COLO829 (cell line): ENCODE measurements at regions not wholly inside any gene's neighbourhood (a gene's known extent, or its start where the extent isn't known, plus 50 kb on each side); places are given as distances from the start of the nearest gene placed in this dataset.

Experiments
- DNase-seq: peaks from one replicate; pipeline ENCODE4 v3.0.0; 2012; ENCODE audit warnings: low spot score

DNA sequence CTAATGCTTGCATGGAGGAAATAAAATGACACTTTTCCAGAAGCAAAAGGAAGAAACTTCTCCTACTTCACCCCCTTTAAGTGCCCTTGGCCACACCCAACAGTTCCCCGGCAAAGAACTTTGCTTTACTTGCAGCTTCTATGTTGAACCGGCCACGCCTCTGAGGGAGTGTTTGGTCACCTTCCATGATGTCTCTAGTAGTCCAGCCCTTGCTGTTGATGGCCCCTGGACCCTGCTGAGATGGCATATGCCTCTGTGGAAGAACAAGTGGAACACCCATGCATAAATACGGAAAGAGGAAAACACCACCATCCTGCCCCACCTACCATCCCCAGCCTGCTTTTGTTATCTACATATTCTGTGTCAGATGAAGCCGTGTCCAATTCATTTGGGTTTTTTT lies 218.3 kb upstream of the POU3F3 start:
- no peak for DNase-seq

DNA sequence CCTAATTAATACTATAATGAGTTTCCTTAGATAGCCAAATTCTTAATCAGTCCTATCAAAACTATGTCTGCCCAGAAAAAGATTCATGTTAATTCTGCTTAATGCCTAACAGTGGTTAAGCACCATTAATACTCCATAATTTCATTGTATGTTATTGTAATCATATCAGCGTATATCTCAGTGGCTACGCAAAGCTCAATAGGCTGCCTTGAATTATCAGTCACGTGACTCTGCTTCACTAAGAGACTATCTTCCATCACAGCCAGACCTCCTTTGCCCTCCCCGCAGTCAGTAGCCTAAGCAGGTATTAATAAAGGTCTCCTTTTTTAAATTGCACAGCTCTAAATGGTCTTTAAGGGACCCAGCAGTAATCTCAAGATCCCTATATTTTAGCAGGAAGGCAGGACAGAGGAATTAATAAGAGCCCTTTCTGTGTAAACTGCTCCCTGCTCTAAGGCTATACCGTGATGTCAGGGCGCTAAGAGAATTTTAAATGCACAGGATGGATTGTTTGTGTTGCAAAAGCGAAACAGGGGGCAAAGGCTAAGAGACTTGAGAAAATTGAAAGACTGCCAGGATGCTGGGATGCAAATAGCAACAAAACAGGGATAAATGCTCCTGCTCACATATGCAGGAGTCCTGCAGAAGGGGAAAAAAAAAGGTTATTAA lies 215.6 kb upstream of the POU3F3 start:
- DNase-seq = no peak

DNA sequence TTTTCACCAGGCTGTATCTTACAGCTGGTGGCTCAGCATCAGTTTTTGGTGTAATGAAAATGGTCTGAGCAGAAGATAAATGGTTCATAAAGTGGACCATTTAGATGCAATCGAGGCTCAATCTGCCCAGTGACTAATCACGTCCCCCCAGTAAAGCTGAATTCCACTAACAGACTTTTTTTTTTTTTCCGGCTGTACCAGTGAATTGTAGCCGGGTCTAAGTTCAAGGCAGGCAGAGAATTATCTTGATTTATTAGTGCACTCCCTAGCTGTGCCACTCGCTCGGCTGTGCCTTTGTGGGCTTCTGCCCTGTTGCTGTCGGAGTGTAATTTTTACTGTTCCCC lies 215.1 kb upstream of the POU3F3 start:
- DNase-seq = no peak

DNA sequence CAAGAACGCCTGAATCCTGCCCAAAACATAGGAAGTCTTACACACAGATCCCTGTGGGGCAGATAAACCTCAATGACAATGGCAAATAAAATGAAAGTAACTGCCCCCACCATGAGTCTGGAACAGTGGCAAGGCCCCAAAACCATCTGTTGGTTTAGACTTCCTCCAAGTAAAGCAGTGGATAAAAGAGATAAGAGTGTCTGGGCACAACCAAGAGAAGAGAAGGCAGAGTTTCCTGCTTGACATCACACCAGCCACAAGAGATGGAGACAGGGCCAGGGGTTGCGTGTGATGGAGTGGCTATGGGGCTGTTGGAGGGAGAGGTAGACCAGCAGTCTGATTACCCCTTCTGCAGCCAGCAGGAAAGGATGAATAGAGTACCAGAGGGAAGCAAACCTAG lies 212.1 kb upstream of the POU3F3 start:
- no peak for DNase-seq

- no peak for DNase-seq
These were observed 205.5 kb upstream of the POU3F3 start for GRCh38 chr2:104648376-104648775.

DNA sequence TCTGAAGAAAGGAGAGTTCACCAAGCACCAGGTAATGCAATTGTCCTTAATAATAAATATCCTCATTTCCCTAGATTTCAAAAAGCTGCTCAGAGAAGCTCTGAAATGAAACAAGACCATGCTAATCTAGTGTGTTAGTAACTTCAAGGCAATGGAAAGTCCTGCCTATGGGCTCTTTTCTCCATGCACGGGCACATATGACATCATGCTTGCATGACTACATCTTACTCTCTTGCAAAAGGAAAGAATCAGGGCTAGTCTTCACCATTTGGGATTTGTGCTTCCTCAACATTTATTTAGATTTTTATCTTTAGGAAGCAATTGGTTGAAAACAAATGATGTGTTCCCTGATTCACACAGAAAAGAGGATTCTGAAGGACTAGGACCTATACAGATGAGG lies 204.0 kb upstream of the POU3F3 start:
- no peak for DNase-seq

- DNase-seq = no peak
These were observed 203.4 kb upstream of the POU3F3 start for GRCh38 chr2:104650405-104650996.

- no peak for DNase-seq
These were observed 199.1 kb upstream of the POU3F3 start for GRCh38 chr2:104654811-104655210.

GRCh38 chr2:104656571-104657163 lies 197.2 kb upstream of the POU3F3 start:
- DNase-seq = peak; percentile 44

DNA sequence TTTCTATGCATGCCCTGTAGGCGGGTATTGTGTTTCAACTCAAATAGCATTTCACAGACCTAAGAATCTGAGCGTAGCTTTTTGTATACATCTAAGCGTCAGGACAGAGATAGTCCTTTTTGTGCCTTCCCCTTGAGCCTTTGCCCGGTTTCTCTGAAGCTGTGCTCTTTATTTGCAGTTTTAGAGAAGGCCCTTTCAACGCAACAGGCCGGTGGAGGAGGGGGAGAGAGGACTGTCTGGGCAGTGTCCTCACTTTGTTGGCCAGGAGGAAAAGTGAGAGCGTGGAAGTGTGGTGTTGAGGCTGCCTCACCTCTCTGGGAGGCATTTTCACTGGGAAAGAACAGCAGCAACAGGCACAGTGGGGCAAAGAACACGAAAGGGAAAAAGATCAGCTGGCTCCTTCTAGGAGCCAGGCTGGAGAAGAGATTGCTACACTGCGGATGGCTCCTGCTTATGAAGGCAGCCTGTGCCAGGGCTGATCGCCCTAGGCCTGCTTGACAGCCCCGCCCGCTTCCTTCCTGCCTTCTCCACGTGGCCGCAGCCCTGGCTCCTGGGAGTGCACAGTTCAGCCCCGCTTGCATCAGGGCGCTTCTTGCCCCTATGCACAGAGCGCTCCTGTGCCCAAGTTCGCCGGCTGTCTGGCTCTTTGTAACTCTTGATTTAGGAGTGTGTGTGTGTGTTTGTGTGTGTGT lies 195.6 kb upstream of the POU3F3 start:
- peak; percentile 34 for DNase-seq

- DNase-seq = no peak
These were observed 194.9 kb upstream of the POU3F3 start for GRCh38 chr2:104658904-104659591.

GRCh38 chr2:104660991-104661390 lies 192.9 kb upstream of the POU3F3 start:
- no peak for DNase-seq

DNA sequence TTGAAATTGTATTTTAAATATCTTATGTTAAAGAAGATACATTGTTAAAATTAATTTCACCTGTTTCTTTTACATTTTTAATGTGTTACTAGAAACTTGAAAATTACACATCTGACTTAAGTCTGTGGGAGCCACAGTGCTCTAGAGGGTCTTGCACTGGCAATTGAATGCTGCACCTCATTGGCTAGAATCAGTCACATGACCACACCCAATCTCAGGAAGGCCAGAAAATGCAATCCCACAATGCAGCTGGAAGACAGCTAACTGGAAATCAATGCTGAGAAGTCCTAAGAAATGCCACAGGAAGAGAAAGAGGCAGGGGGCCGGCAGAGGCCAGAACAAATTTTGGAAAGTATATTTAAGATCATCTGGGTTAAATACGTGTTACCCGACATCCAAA lies 189.2 kb upstream of the POU3F3 start:
- no peak for DNase-seq

DNA sequence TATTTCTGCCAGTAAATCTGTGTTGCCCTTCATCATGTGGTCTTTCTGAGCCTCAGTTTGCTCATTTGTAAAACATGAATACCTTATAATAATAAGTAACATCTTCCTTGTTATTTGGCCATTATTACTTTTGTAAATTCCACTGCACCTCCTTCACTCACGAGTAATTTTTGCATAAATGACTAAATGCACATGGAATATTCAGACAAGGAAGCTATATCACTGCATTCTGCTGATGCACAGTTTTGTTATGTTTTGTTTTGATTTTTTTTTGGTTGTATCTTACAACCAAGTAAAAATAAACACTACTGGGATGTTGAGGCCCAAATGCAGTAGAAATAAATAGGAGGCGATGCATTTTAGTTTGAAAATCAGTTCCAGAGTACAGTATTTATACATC lies 185.3 kb upstream of the POU3F3 start:
- DNase-seq = no peak

DNA sequence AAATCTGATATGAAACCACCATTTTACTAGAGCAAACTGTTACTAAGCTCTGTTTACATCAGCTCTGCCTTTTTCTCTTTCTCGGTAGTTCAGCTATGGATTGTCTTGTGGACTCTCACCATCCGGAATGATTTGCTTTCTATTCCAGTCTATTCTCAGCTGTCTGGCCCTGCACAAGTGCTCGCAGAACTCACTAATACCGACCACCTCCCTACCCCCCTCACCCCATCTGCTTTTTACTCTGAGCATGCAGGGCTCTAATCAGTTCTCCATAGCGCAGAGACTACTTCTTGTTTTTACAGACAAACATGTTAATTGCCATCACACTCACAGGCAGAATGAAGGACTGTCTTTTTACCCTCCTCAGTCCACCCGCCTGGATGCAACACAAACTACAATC lies 180.7 kb upstream of the POU3F3 start:
- DNase-seq = no peak

DNA sequence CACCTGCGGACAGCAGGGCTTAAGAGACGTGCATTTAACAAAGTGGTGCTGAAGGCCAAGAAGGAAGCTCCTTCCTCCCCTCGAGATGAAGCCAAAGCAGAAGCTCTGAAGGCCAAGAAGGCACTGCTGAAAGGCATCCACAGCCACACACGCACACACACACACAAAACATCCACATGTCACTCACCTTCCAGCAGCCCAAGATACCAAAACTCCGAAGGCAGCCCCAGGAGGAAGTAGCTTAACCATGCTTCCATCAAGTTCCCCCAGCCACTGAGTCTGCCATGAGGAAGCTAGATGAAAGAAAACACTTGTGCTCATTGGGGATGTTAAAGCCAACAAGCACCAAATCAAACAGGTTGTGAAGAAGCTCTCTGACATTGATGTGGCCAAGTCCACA lies 175.7 kb upstream of the POU3F3 start:
- no peak for DNase-seq

GRCh38 chr2:104685591-104685990 lies 168.3 kb upstream of the POU3F3 start:
- DNase-seq = no peak

DNA sequence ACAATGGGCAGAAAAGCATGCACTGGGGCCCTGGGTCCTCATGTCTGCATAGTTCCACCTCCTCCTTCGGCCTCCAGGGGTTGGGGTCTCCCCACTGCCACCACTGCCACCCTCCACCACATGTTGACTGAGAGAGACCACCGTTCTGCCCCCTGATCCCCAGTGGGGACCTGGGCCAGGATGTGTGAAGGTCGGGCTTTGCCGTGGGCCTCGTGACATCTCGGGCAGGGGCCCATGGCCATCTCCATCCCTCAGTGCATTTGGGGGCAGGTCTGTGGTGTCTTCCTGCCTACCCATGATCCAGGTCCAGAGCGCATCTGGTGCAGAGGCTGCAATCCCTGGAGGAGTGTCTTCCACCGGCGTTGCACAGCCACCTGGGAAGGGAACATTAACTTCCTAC lies 166.8 kb upstream of the POU3F3 start:
- DNase-seq = no peak

DNA sequence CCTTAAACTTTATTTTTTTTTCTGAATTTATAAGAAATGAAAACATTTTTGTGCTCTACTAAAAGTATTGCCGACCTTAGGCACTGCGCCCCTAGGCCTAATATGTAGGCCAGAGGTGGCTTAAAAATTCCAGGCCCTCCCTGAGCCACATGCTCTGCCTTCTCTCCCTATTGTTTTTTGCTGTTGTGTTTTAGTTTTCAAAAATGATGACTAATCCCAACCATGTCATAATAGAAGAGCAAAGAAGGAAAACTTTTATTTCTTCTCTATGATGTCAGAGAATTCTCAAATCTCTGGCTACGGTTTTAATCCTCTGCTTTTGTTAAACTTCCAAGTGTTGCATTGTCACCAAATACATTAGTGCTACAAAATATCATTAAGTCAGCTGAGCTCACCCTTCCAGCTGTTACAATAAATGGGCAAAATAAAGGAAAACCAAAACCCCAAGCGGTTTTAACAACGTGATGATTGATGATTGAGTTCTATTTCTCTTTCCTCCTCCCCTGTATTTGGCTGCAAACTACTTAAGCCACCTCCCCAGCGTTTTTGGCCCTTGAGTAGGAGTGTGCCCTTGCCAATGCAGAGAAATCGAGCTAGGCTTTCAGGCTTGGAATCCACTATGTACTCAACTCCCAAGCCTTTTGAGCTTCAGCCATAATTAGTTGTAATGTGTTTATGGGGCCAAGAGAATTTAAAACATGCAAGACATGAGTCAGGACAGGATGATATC lies 163.5 kb upstream of the POU3F3 start:
- no peak for DNase-seq

DNA sequence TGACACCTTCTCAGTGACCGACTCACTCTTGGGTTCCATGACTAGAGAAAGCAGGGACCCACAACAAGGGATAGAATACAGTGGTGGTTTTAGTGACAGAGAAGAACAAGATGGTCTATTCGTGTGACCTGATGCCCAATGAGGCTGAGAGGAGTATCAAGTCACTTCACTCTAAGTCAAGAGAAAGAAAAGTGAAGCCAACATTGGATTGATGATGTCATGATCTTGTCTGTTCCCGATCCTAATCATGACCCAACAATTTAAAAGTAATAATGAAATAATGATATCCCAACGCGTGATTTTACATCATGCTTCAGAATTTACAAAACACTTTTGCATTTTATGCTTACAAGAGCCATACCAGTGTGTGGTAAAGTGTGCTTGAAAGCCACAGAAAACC lies 155.6 kb upstream of the POU3F3 start:
- DNase-seq = no peak

DNA sequence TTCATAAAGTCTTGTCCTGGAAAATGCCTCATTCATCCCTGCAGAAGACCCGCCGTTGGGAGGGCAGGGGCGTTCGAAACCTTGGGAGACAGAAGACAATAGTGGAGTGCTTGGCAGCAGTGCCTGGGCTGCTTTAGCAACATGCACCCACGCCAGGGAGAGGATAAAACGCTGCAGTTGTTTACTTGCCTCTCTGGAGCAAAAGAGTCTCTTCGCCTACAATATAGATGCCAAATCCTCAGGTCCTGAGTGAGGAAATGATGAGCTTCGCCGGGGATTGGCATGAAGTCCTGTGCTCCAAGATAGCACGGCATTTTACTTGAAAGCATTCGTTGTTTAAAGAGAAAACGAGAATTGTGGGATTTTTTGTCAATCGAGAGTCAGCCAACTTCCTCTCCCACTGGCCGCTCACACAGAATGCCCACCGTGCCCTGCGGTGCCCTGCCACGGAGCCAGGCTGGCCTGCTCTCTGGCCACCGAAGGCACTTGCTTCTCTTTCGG lies 152.5 kb upstream of the POU3F3 start:
- peak; percentile 9 for DNase-seq
